MM.1S (cell line): ENCODE measurements at regions not wholly inside any gene's neighbourhood (a gene's known extent, or its start where the extent isn't known, plus 50 kb on each side); places are given as distances from the start of the nearest gene placed in this dataset.
"Not testable (repeated sequence)": the region's sequence is repeated elsewhere in the genome, so short reads cannot be mapped to it uniquely, and the experiment has no call there.

Source experiments
- DNase-seq: peaks from one replicate; pipeline ENCODE4 v3.0.0-alpha.2; 2015
- H2AFZ ChIP-seq: fragments of 300-600 bp; sonication (generic); 2 replicates; pipeline ENCODE4 v1.6.0; 2016; ENCODE audit warnings: antibody characterized with exemption, low read length
- H3F3A ChIP-seq: fragments of 300-600 bp; sonication (generic); 2 replicates; pipeline ENCODE4 v1.6.1; 2016; ENCODE audit warnings: mild to moderate bottlenecking, antibody characterized with exemption, low read length, moderate library complexity, mixed read lengths; ENCODE audit not compliant: insufficient read depth
- H3K27ac ChIP-seq: fragments of 300-600 bp; sonication (generic); 2 replicates; pipeline ENCODE4 v1.5.1; 2016; ENCODE audit warnings: mild to moderate bottlenecking, low read length
- H3K27me3 ChIP-seq: fragments of 300-600 bp; sonication (generic); replicated peaks from 2 replicates; pipeline ENCODE4 v1.6.0; 2016; ENCODE audit warnings: low read length; ENCODE audit not compliant: insufficient read depth
- H3K36me3 ChIP-seq: fragments of 300-600 bp; sonication (generic); replicated peaks from 2 replicates; pipeline ENCODE4 v1.6.1; 2016; ENCODE audit warnings: mild to moderate bottlenecking, low read length, mixed read lengths; ENCODE audit not compliant: insufficient read depth
- H3K4me1 ChIP-seq: fragments of 300-600 bp; sonication (generic); 2 replicates; pipeline ENCODE4 v1.6.1; 2016; ENCODE audit warnings: low read length, mixed read lengths
- H3K4me2 ChIP-seq: fragments of 300-600 bp; sonication (generic); 2 replicates; pipeline ENCODE4 v1.6.0; 2016; ENCODE audit warnings: low read depth, low read length
- H3K4me3 ChIP-seq: fragments of 300-600 bp; sonication (generic); 2 replicates; pipeline ENCODE4 v1.5.1; 2016; ENCODE audit warnings: low read length, mixed read lengths
- H3K79me2 ChIP-seq: fragments of 300-600 bp; sonication (generic); 2 replicates; pipeline ENCODE4 v1.6.1; 2016; ENCODE audit warnings: mixed run types, low read length, mixed read lengths
- H3K9ac ChIP-seq: fragments of 300-600 bp; sonication (generic); 2 replicates; pipeline ENCODE4 v1.6.1; 2016; ENCODE audit warnings: low read length, mixed read lengths
- H3K9me2 ChIP-seq: fragments of 300-600 bp; sonication (generic); replicated peaks from 2 replicates; pipeline ENCODE4 v1.6.1; 2016; ENCODE audit warnings: mild to moderate bottlenecking, low read length, mixed read lengths; ENCODE audit not compliant: insufficient read depth
- H3K9me3 ChIP-seq: fragments of 300-600 bp; sonication (generic); replicated peaks from 2 replicates; pipeline ENCODE4 v1.6.1; 2016; ENCODE audit warnings: mild to moderate bottlenecking, low read length, mixed read lengths; ENCODE audit not compliant: insufficient read depth
- H4K20me1 ChIP-seq: fragments of 300-600 bp; sonication (generic); 2 replicates; pipeline ENCODE4 v1.6.1; 2016; ENCODE audit warnings: mild to moderate bottlenecking, low read length, moderate library complexity, mixed read lengths; ENCODE audit not compliant: insufficient read depth
- CTCF ChIP-seq: fragments of 300-600 bp; sonication (generic); IDR thresholded peaks from 2 replicates; pipeline ENCODE4 v1.5.1; 2016; ENCODE audit warnings: antibody characterized with exemption, low read length, mixed read lengths
- EZH2 ChIP-seq: fragments of 300-600 bp; sonication (generic); optimal IDR thresholded peaks from 2 replicates; pipeline ENCODE3; 2017; ENCODE audit warnings: low read depth, mild to moderate bottlenecking, antibody characterized with exemption, low read length, mixed read lengths
- EZH2phosphoT487 ChIP-seq: fragments of 300-600 bp; sonication (generic); IDR thresholded peaks from 2 replicates; pipeline ENCODE4 v1.6.1; 2018; ENCODE audit warnings: antibody characterized with exemption, low read length

- Histone ChIP-seq H3K36me3 (no peaks in the 10 kb centered on the region), H3F3A (no peaks in the 10 kb centered on the region), H3K4me1 (peaks cover 8% of the 10 kb centered on the region; the same call in 1 of the 2 replicates), H3K27me3 (no peaks in the 10 kb centered on the region), H3K9me3 (no peaks in the 10 kb centered on the region), H2AFZ (no peak overlapping the region), H4K20me1 (no peaks in the 10 kb centered on the region), H3K4me2 (no peak overlapping the region), H3K9me2 (no peaks in the 10 kb centered on the region), H3K9ac (no peak overlapping the region), H3K27ac (no peak overlapping the region), H3K4me3 (no peak overlapping the region), H3K79me2 (no peaks in the 10 kb centered on the region)
- TF ChIP-seq EZH2phosphoT487 (no peak), CTCF (no peak), EZH2 (no peak)
- peak; percentile 36 for DNase-seq
Measured at GRCh38 chr15:34493001-34493400, 55.4 kb upstream of the GOLGA8A start.

- not testable (repeated sequence) for H3F3A ChIP-seq, H4K20me1 ChIP-seq, H3K4me1 ChIP-seq, H3K27me3 ChIP-seq, H3K9ac ChIP-seq, H3K9me3 ChIP-seq, DNase-seq, H3K9me2 ChIP-seq, H3K4me3 ChIP-seq, H2AFZ ChIP-seq, H3K79me2 ChIP-seq, H3K27ac ChIP-seq, H3K36me3 ChIP-seq, H3K4me2 ChIP-seq
Measured at GRCh38 chr15:34491488-34491887, 53.9 kb upstream of the GOLGA8A start.

DNA sequence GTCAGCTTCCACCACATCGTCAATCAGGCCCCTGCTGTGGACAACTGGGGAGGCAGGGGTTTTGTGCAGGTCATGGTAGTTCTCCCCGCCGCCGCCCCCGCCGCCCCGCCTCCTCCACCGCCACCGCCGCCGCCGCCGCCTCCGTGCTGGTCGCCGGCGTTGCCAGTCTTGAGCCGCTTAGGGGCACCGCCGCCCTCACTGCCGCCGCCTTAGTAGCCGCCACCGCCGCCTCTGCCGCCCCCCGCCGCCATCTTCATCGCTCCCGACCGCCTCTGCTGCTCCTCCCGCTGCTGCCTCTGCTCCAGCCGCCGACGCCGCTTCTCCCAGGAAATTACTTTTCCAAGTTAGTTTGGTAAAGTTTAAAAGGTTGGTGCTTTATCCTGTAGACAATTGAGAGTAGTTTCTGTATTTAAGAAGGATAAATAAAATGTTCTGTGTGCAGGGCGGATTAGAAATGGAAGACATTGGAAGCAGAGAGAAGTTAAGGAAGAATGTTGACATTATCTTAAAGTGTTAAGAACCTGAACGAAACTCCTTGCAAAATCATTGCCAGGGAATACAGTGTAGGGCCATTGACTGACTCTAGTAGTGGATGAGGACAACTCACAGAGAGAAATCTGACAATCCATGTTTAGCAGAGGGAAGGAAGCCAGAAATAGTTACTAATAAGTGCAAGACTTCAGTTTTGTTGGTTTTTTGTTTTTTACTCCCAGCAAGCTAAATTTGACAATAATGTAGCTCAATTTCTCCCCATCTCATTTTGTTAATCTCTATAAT is 53.0 kb upstream of the GOLGA8A start:
- Histone ChIP-seq H4K20me1 (no peaks in the 10 kb centered on the region), H3K4me2 (no peak overlapping the region), H3K9me3 (no peaks in the 10 kb centered on the region), H3K27ac (no peak overlapping the region), H3F3A (no peaks in the 10 kb centered on the region), H3K9ac (no peak overlapping the region), H3K4me3 (no peak overlapping the region), H3K79me2 (no peaks in the 10 kb centered on the region), H2AFZ (no peak overlapping the region), H3K4me1 (peaks cover 8% of the 10 kb centered on the region; the same call in 1 of the 2 replicates), H3K27me3 (no peaks in the 10 kb centered on the region), H3K9me2 (no peaks in the 10 kb centered on the region), H3K36me3 (no peaks in the 10 kb centered on the region)
- DNase-seq = no peak
- TF ChIP-seq EZH2 = no peak
- TF ChIP-seq EZH2phosphoT487 = no peak
- TF ChIP-seq CTCF = no peak

- not testable (repeated sequence) for H3K4me1 ChIP-seq, H3K9me3 ChIP-seq, H3K9ac ChIP-seq, H3K27me3 ChIP-seq, H3K4me2 ChIP-seq, H3F3A ChIP-seq, H4K20me1 ChIP-seq, H3K4me3 ChIP-seq, DNase-seq, H3K36me3 ChIP-seq, H3K9me2 ChIP-seq, H2AFZ ChIP-seq, H3K79me2 ChIP-seq, H3K27ac ChIP-seq
Measured at GRCh38 chr15:34488973-34489959, 51.7 kb upstream of the GOLGA8A start.
